ENCODE measurements at regions not wholly inside any gene's neighbourhood (a gene's known extent, or its start where the extent isn't known, plus 50 kb on each side); places are given as distances from the start of the nearest gene placed in this dataset.

- TF ChIP-seq FOSL1 (IDR thresholded peaks at IDR 0.05; ENCODE audit: low read depth), result no peak
- TF ChIP-seq RAD21 (IDR thresholded peaks at IDR 0.05; ENCODE audit: low read depth), result peak; percentile 52
- TF ChIP-seq EZH2phosphoT487 (IDR thresholded peaks at IDR 0.05; ENCODE audit: borderline replicate concordance), result no peak
- TF ChIP-seq MAX (IDR thresholded peaks at IDR 0.05), result peak; percentile 54; the same call in 1 of the 2 replicates
Measured at GRCh38 chr6:56843476-56844349, 111.2 kb upstream of the BEND6 start (continued).

DNA sequence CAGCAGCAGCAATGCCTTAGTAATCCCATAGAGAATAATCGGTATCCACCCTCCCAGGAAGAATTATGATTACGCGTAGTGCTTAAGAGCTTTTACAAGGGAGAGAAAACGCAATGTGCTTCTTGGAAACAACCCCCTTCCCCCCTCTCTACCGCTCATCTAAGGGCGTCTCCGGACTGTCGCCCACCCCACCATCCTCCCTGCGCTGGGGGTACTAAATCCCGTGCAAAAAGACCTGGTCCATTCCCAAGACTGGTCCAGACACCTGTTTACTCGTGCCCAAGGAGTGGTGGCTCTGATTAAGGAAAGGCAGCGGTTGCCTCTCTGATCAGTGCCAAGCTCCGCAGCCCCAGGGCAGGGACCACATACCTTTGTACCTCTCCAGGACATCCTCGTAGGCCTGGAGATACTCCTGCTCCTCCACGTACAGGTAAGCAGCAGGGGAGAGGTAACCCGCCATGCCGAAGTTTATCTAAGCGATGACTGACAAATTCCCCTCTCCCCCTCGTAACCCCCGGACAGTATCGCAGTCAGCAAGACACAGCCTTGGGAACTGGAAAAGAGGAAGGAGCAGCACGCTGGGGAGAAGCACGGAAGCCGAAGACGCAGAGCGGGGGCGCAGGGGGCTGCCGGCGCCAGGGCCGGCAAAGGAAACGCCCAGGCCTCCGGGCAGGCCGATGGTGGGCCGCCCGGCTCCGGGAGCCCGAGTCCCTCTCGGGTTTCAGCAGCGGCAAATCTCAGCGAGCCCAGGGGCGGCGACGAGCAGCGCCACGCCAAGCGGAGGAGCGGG is 112.0 kb upstream of the BEND6 start:
- peak overlapping the region; percentile 82 for H3K9ac ChIP-seq (ENCODE audit: low read length)
- no TSS peak for BruUV-seq (replicated peaks)
- H4K20me1 ChIP-seq (ENCODE audit: insufficient read depth), result no peaks in the 10 kb centered on the region; the same call in 1 of the 2 replicates
- H3K4me1 ChIP-seq (ENCODE audit: control insufficient read depth in 1 of 2, insufficient read depth in 2 of 2, low read length in 2 of 2), result peaks cover 34 to 53% of the 10 kb centered on the region in 2 experiments
- intact Hi-C loops (cut with micrococcal nuclease), result loop anchor here (5.0 to 10.0 kb wide), 3 partner anchors 86 to 298 kb away; no protein-coding TSS in a partner anchor
- no peaks in the 10 kb centered on the region for H3K9me3 ChIP-seq (ENCODE audit: control insufficient read depth in 1 of 2, insufficient read depth in 1 of 2, low read depth in 1 of 2, low read length in 2 of 2)
- ChIA-PET CTCF (interaction anchor here (0.6 to 1.4 kb wide), 4 partner anchors 76 to 200 kb away, joined by 3 read pairs; partner anchors contain the start of gene DST), POLR2A (interaction anchor here (1.0 kb wide), 1 partner anchor 17 kb away, joined by 4 read pairs; no protein-coding TSS in a partner anchor), RAD21 (ENCODE audit: low non-redundant PET in 1 of 2, low total read pairs in 2 of 2, uncharacterized antibody in 2 of 2, unreplicated experiment in 2 of 2) (no interaction called here)
- no peak overlapping the region for H2AFZ ChIP-seq (ENCODE audit: low read depth, low read length, poor library complexity, severe bottlenecking)
- peak overlapping the region; percentile 92 for H3K4me2 ChIP-seq (ENCODE audit: low read length)
- peak overlapping the region; percentile 87 to 91 for H3K4me3 ChIP-seq (replicated peaks in 1 of 2; ENCODE audit: low read depth in 1 of 2, low read length in 2 of 2)
- H3K9me2 ChIP-seq (ENCODE audit: insufficient read depth), result no peaks in the 10 kb centered on the region
- H3K27me3 ChIP-seq (ENCODE audit: insufficient read depth, low read length), result no peaks in the 10 kb centered on the region
- ATAC-seq (peak; percentile 32), DNase-seq (ENCODE audit: low read depth, low spot score) (no peak)
- peak overlapping the region; percentile 97 for H3K27ac ChIP-seq (ENCODE audit: low read depth, low read length)
- no peaks in the 10 kb centered on the region for H3K36me3 ChIP-seq (ENCODE audit: control insufficient read depth in 1 of 2, insufficient read depth in 2 of 2, low read length in 2 of 2)
- peaks cover 65% of the 10 kb centered on the region for H3K79me2 ChIP-seq (ENCODE audit: insufficient read depth, low read length)
- TF ChIP-seq ZFX (IDR thresholded peaks at IDR 0.05), result peak; percentile 82
- no peak for TF ChIP-seq CTCF (IDR thresholded peaks at IDR 0.05 in 2 of 3, conservative IDR thresholded peaks at IDR 0.05 in 1 of 3; ENCODE audit: borderline replicate concordance in 1 of 3, insufficient read depth in 1 of 3, low read depth in 2 of 3, low read length in 2 of 3)
